ENCODE measurements at regions not wholly inside any gene's neighbourhood (a gene's known extent, or its start where the extent isn't known, plus 50 kb on each side); places are given as distances from the start of the nearest gene placed in this dataset.

DNA sequence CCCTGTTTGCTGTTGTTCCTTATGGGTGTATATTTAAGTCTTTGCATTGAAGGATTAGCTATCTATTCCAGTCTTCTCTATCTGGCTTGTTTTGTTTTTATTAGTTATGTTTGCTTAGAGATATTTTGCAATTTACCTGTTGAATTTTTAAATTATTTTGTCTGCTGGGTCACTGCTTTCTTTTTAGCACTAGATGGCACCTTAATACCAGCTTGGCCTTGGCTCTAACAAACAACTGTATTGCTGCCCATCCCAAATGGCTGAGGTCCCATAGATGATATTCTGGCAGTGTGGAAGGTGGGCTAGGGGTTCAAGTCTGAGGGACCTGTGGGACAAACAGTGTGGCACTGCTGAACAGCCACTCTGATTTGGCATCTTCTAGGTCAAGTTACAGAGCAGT lies 144.0 kb upstream of the FBXO33 start:
- Histone ChIP-seq H3K36me3 (no peaks in the 10 kb centered on the region), H3K9me3 (peaks cover 0 to 59% (median 40%) of the 10 kb centered on the region in 8 donors), H3K27me3 (replicated peaks in 1 of 7) (no peaks in the 10 kb centered on the region), H3K4me1 (no peaks in the 10 kb centered on the region), H3K4me3 (no peak overlapping the region), H3K27ac (no peak overlapping the region)
- DNase-seq, result no peak
- intact Hi-C loops (cut with DNase I; ENCODE audit: low total_unique reads), result no loop called here
- TF ChIP-seq POLR2A (IDR thresholded peaks at IDR 0.05), result no peak
- TF ChIP-seq POLR2AphosphoS5 (IDR thresholded peaks at IDR 0.05), result no peak
- no peak for TF ChIP-seq CTCF (IDR thresholded peaks at IDR 0.05 in 8 of 11, conservative IDR thresholded peaks at IDR 0.05 in 3 of 11)

- H3K36me3 ChIP-seq, result no peaks in the 10 kb centered on the region
- no peaks in the 10 kb centered on the region for H3K27me3 ChIP-seq (replicated peaks in 1 of 7)
- peaks cover 0 to 37% (median 19%) of the 10 kb centered on the region in 8 donors for H3K9me3 ChIP-seq
- intact Hi-C loops (cut with DNase I; ENCODE audit: low total_unique reads), result no loop called here
- WGBS, 5 donors, result 58 to 73% (median 69%) methylated on average over 4 of the region's 4 CpGs
- H3K27ac ChIP-seq, result no peak overlapping the region
- TF ChIP-seq POLR2A (IDR thresholded peaks at IDR 0.05), result no peak
- no peak for DNase-seq
- no peaks in the 10 kb centered on the region for H3K4me1 ChIP-seq
- no peak overlapping the region for H3K4me3 ChIP-seq
These were observed 136.7 kb upstream of the FBXO33 start for GRCh38 chr14:39568809-39569538.

GRCh38 chr14:39566795-39567194 lies 134.6 kb upstream of the FBXO33 start:
- no peak for TF ChIP-seq POLR2A (IDR thresholded peaks at IDR 0.05)
- TF ChIP-seq CTCF (IDR thresholded peaks at IDR 0.05 in 8 of 11, conservative IDR thresholded peaks at IDR 0.05 in 3 of 11), result no peak
- no peak for TF ChIP-seq POLR2AphosphoS5 (IDR thresholded peaks at IDR 0.05)
- H3K36me3 ChIP-seq, result no peaks in the 10 kb centered on the region
- H3K4me3 ChIP-seq, result no peak overlapping the region
- H3K27ac ChIP-seq, result no peak overlapping the region
- intact Hi-C loops (cut with DNase I; ENCODE audit: low total_unique reads), result no loop called here
- no peaks in the 10 kb centered on the region for H3K27me3 ChIP-seq (replicated peaks in 1 of 7)
- H3K4me1 ChIP-seq, result no peaks in the 10 kb centered on the region
- H3K9me3 ChIP-seq, result peaks cover 0 to 21% (median 7%) of the 10 kb centered on the region in 8 donors
- WGBS, 5 donors, result 67 to 82% (median 74%) methylated on average over 2 of the region's 2 CpGs
- no peak for DNase-seq

DNA sequence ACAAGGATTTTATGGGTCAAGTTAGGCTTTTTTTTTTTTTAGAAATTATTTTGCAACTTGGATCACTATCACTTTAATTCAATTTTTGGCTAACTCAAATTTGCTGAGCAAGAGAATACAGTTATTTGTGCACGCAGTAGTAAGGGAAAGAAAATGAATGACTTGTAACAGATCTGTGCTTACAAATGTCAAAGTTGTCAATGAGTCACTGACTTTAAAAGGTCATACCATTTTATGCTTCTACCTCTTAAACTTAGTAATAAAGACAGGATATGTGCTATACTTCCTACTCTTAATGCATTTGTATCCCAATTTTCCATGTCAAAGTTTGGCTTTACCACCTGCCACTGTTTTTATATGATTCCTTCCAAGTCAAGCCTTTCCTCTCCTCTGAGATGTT lies 131.1 kb upstream of the FBXO33 start:
- Histone ChIP-seq H3K4me3 (no peak overlapping the region), H3K9me3 (peaks cover 0 to 45% (median 31%) of the 10 kb centered on the region in 8 donors), H3K36me3 (no peaks in the 10 kb centered on the region), H3K27me3 (replicated peaks in 1 of 7) (no peaks in the 10 kb centered on the region), H3K27ac (no peak overlapping the region), H3K4me1 (no peaks in the 10 kb centered on the region)
- WGBS, 5 donors, result 65 to 87% (median 78%) methylated on average over 1 of the region's 1 CpG
- DNase-seq, result no peak
- TF ChIP-seq CTCF (IDR thresholded peaks at IDR 0.05 in 8 of 11, conservative IDR thresholded peaks at IDR 0.05 in 3 of 11) (no peak), POLR2A (IDR thresholded peaks at IDR 0.05) (no peak), POLR2AphosphoS5 (IDR thresholded peaks at IDR 0.05) (no peak)
- intact Hi-C loops (cut with DNase I; ENCODE audit: low total_unique reads), result no loop called here
